ENCODE measurements at regions not wholly inside any gene's neighbourhood (a gene's known extent, or its start where the extent isn't known, plus 50 kb on each side); places are given as distances from the start of the nearest gene placed in this dataset.
"Not testable (repeated sequence)": the region's sequence is repeated elsewhere in the genome, so short reads cannot be mapped to it uniquely, and the experiment has no call there.

DNA sequence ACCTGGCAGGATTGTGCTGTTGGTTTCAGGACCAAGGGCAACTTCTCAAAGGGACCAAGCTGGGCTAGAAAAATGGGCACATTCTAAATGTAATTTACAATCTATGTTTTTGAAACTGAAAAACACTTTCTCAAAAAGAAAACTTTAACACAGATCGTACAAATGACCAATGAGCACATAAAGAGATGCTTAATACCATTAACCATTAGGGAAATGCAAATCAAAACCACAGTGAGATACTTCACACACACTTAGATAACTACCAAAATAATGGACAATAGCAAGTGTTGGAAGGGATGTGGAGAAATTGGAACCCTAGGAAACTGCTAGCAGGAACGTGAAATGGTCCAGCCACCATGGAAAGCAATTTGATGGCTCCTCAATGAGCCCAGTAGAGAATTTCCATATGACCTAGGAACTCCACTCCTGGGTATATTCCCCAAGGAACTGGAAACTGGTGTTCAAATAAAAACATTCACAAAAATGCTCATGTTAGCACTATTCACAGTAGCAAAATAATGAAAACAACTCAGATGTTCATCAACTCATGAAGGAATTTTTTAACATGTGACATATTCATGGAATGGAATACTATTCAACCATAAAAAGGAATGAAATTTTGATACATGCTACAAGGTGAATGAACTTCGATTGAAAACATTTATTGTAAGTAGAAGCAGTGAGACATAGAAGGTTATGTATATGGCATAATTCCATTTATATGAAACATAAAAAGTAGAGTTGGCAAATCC lies 288.3 kb upstream of the NR2F2 start:
- in situ Hi-C loops (cut with HindIII; ENCODE audit: low sequenced_read_pairs): no loop called here

DNA sequence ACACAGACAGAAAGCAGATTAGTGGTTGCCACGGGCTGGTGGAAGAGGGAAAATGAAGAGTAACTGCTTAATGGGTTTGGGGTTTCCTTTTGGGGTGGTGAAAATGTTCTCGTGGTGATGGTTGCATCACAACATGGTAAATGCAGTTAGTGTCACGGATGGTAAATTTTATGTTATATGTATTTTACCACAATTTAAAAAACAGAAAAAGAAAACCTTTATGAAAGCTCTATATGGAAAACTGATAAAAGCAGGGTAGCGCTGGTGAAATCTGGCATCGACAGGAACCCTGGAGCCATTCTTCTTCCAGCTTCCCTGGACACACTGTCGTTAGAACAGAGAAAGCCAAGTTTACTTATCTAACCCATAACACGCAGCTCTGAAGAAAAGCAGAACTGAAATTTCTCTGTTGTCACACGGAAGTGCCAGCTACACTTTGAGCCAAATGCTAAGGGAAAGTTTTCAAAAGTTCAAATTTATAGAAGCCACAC lies 287.7 kb upstream of the NR2F2 start:
- in situ Hi-C loops (cut with HindIII; ENCODE audit: low sequenced_read_pairs): no loop called here

DNA sequence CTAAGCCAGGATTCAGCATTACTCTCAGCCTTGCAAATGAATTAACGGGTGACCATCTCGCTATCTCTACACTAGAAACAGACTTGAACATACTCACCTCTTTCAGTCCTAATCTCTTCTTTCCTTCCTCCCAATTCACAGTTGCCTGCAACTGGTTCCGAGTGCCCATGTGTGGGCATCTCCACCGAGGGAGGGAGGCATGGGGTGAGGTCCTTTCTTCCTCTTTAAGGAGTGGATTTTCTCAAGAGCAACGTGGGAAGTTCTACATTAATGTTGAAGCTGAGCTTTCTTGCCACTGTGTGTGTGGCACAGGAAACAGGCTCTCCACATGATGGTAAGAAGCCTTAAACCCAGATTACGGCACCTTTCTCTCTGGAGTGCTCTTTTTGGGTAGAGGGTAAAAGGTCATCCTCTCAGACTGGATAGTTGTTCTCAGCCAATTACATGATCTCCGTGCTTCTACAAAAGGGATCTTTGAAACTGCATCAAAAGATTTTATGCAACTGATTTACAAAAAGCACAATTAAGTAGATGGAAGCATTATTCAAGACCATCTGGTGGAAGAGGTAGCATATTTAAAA lies 286.8 kb upstream of the NR2F2 start:
- in situ Hi-C loops (cut with HindIII; ENCODE audit: low sequenced_read_pairs): no loop called here

DNA sequence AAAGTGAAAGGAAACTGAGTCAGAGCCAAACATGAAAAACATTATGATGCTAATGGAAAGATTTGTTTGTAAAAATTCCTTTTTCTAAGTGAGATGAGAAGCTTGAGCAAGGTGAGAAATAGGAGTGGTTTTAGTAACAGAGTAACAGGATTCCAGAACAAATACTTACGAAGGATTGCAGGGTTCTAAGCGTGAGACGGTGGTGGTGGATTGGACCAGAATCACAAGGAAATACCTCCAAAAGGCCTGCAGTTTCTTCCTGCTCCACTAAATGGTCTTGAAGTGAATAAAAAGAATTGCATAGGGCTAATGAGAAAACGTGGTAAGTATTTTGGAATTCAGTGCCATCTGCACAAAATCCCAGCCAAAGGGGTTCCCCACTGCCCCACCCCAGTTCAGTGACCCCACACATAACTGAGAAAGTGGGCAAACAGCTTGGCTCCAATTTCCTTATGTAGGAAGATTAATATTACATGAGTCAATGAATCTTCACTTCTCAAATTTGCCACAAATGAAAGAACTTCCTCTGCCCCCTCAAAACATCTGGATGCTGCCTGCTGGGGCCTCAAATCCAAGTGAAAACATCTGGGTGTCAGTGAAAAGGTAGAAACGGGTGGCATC lies 283.8 kb upstream of the NR2F2 start:
- in situ Hi-C loops (cut with HindIII; ENCODE audit: low sequenced_read_pairs): no loop called here

DNA sequence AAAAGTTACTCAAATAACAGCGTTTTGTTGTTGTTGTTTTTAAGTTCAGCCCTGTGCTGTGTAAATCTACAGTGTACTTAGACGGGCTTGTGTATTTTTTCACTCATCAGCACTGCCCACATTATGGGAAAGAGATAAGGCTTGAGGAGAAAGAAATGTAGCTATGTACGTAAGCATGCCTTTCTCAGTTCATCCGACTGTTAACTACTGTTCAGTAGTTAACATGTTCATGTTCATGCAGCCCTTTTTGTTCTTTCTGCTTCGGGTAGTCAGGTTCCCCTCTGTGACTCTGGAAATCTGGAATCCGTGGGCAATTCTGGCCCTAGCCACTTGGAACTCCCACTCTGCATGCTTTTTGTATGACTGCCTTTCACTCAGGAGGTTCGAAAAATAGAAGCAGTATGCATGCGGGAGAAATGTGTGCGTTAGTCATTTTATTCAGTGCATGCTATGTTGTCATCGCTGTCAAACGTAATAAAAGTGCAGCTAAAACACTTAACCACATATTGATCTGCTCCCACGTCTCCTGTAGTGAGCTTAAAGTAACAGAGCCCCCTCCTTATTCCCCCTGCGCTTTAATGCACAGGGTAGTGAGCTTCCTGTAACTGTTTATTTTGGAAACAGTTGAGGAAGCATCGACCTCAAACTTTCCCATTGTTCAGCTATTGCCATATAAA lies 283.1 kb upstream of the NR2F2 start:
- in situ Hi-C loops (cut with HindIII; ENCODE audit: low sequenced_read_pairs): no loop called here

DNA sequence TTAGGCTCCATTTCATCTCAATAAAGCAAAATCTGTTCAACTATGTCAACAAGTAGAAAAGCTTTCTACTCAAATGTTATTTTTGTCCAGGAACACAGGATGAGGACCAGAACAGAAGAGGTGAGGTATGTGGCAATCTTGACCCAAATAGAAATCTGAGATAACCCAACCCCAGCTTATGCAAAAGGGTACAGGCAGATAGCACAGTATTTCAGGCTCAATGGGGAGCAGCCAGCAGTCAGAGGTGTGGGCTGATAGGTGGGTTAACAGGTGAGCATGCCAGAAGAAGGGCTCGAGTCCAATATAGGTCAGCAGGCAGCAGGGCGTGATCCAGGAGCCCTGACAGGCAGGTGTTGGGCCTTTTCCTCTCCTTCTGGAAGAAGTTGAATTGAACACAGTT lies 281.2 kb upstream of the NR2F2 start:
- in situ Hi-C loops (cut with HindIII; ENCODE audit: low sequenced_read_pairs): no loop called here

DNA sequence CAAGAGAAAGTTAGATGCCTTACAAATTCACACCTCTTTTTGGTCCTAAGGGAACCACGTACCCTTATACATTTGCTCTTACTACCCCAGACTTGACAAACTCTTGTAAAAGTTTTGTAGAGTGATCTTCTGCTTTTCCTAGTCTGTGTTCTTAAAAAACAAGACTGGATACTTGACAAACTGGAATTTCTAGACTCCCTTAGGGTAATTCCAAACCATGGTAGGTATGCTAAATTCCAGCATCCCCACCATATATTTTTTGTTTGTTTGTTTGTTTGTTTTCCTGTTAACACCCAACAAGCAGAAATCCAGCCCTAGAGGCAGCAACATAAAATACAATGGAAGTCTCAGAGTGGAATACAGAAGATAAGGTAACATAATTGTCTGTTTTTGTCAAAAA lies 280.7 kb upstream of the NR2F2 start:
- in situ Hi-C loops (cut with HindIII; ENCODE audit: low sequenced_read_pairs): no loop called here

DNA sequence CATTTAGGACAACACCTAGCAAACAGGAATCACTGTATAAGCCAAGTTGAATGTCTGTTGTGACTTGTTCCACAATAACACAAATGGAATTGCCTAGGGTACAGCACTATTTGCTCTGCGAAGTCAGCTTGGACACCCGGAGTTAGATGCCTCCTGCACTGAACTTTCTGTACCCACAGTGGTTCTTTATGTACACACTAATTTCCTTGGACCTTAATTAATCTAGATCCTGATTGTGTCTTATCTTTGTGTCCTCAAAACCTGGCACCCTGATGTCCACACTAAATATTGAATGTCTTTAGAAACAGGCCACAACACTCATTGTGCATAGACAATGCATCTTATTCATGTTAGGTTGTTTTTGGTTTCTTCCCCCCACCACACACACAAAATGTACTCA lies 278.9 kb upstream of the NR2F2 start:
- in situ Hi-C loops (cut with HindIII; ENCODE audit: low sequenced_read_pairs): no loop called here

DNA sequence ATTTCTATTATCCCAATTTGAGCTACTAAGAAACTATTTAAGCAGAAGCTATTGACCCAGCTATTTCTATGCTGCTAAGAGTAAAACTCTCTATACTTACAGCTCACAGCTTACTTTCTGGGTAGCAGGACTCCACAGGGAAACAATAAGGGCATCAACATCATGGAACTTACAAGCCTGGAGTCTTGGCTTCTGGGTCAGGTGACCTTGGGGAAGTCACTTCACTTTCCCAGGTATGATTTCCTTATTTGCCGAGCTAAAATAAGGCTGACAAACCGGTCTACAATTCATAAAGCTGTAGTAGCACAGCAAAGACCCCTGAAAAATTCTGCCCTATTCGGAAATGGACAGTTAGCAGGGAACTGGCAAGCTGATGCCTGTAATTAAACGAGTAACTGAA lies 278.3 kb upstream of the NR2F2 start:
- in situ Hi-C loops (cut with HindIII; ENCODE audit: low sequenced_read_pairs): no loop called here

DNA sequence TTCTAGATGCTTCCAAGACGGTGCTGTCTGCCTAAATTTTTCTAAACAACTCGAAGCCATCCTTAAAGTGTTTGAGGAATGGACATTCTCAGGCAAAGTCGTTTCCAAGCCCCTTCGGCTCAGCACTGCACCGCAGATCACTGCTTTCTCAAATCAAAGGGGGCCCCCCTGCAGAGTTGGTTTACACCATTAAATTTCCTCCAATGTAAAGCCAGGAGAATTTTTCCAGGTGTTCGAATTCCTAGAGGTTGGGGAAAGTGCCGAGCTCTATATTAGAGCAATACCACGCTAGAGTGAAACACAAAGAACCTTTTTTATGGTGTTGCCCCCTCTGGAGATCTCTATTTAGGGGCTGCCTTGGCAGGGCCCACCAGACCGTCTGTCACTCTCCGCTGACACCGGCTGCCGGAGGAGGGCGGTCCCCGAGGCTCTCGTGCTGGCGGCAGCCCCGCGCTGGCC lies 277.9 kb upstream of the NR2F2 start:
- in situ Hi-C loops (cut with HindIII; ENCODE audit: low sequenced_read_pairs): no loop called here

DNA sequence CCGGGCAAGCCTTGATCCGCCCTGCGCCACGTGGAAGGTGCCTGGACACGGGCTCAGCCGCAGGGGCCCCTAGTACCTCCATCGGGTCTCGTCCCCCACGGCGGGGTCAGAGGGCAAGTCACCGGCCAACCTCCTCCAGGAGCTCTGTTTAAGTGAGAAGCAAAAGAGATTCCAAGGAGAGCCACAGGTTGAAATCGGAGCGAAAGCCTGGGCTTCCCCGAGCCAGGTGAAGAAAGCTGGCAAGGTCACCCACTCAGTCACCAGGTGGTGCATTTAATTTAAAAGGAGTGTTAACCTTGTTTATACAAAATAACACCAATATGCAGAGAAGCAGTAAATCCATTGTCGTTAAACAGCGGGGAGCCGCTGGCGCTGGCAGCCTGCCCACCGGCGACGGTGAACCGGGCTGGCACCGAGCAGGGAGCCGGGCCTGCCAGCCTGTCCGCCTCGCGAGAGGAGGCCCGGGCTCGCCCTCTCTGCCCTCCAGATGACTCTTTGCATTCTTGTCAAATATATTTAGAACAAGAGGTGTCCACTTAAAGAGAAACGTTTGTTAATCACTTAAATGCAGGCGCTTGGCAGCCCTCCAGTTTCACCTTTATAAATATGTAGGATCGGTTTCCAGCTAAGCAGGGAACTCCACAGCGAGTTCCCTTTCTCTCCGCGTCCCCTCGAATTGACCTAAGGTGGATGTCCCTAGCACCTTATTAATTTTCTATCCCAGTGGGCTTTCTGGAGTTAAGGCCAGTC lies 277.3 kb upstream of the NR2F2 start:
- in situ Hi-C loops (cut with HindIII; ENCODE audit: low sequenced_read_pairs): no loop called here

DNA sequence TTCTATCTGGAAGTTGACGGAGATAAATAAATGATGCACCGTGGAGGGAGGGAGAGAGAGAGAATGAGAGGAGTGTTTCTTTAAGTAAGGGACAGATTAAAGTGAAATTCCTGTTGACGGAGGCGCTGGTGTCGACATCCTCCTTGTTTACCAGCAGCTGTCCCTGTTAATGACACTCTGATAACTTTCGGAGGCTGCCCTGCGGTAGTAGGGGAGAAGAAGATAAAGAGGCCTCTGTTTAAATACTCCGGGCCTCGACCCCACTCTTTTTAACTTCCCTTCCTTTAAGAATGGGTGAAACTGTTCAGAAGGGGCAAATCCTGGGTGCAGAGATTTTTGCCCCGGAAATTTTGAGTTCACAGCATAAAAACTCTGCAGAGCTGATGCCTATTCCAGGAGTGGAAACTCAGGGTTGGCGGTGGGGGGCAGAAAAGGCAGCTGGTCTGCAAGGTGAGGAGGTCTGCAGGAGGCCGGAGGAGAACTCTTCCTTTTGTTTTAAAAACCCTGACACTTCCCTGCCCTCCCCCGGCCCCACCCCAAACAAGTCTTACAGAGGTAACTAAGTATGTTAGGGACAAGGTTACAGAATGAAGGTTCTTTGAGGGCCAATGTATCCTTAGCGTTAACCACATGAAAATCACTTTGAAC lies 276.6 kb upstream of the NR2F2 start:
- in situ Hi-C loops (cut with HindIII; ENCODE audit: low sequenced_read_pairs): no loop called here

DNA sequence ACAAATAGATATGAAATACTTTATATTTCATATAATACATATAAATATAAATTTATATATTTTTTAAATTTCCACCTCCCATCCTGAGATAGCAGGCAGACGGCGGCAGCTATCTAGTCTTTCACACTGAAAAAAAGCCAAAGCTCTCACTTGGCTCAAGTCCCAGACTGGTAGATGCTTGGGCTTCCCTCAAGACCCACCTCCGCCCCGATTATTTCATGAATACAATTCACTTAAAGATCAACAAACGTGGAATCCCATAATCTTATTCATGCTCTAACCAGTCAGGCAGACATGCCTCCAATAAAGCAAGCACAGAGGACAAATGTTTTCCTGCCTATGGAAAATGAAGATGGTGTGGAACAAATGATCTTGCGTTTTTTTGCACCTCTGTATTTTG lies 275.9 kb upstream of the NR2F2 start:
- in situ Hi-C loops (cut with HindIII; ENCODE audit: low sequenced_read_pairs): no loop called here

DNA sequence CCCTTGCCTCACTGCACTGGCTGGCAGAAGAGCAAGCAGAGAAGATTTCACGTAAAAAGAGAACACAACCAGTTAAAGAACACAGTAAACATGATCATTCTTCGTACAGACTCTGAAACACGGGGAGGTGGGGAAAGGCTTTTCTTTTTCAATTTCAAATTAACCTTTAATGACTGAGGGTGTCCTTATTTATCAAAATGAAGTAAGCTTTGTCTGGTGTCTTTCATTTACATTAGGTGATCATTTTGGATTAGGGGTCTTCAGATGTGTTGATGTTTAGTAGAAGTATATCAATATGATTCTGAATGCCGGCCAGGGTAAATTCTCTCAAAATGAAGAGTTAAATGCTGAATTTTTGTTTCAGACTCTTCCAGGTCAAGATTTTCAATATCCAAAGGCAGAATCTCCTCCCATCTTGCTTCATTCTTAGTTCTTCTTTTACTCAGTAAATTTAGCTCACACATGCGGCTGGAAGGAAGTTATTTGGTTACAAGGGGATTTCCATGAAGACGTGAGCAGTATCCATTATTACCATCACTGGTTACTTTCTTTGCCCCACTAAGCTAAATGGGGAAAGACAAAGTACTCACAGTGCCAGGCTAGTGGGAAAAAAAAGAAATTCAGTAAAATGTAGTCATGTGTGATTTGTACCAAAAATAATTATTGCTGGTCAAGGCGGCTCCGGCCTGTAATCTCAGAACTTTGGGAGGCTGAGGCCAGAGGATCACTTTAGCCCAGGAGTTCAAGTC lies 272.2 kb upstream of the NR2F2 start:
- in situ Hi-C loops (cut with HindIII; ENCODE audit: low sequenced_read_pairs): no loop called here

DNA sequence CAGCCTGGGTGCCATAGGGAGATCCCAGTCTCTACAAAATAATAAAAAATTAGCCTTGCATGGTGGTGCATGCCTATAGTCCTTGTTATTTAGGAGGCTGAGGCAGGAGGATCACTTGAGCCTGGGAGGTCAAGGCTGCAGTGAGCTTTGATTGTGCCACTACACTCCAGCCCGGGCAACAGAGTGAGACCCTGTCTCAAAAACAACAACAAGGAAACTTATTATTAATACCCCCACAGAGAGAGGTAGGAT lies 271.7 kb upstream of the NR2F2 start:
- in situ Hi-C loops (cut with HindIII; ENCODE audit: low sequenced_read_pairs): not testable (repeated sequence)

DNA sequence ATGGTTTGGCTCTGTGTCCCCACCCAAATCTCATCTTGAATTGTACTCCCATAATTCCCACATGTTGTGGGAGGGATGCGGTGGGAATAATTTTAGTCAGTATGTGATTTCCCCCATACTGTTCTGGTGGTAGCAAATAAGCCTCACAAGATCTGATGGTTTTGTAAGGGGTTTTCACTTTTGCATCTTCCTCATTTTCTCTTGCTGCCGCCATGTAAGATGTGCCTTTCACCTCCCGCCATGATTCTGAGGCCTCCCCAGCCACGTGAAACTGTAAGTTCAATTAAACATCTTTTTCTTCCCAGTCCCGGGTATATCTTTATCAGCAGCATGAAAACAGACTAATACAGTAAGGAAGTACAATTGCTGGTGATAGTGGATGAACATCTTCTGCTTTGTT lies 269.9 kb upstream of the NR2F2 start:
- in situ Hi-C loops (cut with HindIII; ENCODE audit: low sequenced_read_pairs): not testable (repeated sequence)

DNA sequence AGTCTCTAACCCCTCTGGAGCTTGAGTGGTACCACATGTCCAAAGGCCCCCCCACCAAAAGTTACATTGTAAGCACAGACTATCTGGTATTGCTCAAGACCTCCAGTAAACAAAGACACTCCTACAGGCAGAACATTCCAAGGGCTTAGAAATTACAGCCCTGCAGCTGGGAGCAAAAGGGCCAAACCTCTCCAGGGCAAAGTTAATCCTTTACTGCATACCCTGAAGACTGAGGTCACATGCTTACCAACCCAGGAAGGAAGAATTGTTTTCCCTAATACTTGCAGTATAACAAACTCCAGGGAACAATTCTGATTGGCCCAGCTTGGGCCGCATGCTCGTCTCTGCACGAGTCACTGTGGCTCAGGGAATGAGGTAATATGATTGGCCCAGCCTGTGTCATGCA lies 266.1 kb upstream of the NR2F2 start:
- in situ Hi-C loops (cut with HindIII; ENCODE audit: low sequenced_read_pairs): no loop called here

DNA sequence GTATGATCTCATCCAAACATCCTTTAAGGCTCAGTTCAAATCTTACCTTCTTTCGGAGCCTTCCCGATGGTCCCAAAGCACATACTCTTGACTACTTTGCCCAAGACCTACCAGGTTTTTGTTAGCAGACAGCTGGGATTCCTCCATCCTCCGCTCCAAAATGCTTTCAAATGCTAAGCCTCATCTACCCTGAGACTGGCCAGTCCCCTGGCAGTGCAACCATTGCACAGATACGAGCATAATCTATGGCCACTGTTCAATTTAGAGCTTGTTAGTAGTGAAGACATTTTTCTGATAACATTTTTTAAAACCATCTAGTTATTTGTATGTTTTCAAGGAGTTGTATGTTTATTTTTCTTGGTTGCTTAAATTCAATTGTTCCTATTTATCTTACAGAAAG lies 264.4 kb upstream of the NR2F2 start:
- in situ Hi-C loops (cut with HindIII; ENCODE audit: low sequenced_read_pairs): no loop called here

DNA sequence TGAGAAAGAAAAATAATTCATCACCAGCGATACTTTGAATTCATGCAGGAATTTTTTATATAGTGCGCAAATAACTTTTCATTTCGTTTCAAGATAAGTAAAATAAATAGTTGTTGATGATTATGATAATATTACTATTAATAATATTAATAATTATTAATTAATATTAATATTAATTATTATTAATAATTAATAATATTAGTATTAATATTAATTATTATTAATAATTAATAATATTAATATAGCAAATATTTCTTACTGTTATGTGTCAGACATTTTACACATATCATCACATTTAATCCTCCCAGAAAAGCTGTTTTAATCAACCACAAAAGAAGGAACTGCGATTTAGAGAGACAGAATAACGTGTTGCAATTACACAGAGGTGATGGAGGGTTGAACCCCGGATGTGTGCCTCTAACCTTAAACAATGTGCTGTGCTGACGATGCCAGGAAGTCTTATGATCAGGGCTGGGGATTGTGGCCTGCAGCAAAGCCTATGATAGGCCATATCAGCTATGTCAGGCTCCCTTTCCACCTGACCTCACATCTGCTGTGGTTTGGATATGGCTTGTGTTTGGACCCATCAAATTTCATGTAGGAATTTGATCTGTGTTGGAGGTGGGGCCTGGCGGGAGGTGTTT lies 263.5 kb upstream of the NR2F2 start:
- in situ Hi-C loops (cut with HindIII; ENCODE audit: low sequenced_read_pairs): no loop called here

DNA sequence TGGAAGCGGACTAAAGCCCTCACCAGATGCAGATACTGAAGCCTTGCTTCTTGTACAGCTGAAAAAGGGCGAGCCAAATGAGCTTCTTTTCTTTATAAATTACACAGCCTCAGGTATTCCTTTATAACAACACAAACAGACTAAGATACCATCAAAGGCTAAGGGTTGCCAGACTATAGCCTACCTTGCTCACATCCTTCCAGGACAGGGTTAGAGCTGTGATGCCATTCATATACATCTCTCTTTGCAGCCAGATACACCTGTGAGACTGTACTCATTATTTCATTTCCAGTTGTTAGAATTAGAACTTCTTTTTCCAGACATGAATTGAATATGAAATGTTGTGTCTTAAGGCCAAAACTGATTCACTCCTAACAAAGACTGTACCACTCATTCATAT lies 262.8 kb upstream of the NR2F2 start:
- in situ Hi-C loops (cut with HindIII; ENCODE audit: low sequenced_read_pairs): no loop called here
